Upper lobe of left lung (tissue), 4 donors: ENCODE measurements at regions not wholly inside any gene's neighbourhood (a gene's known extent, or its start where the extent isn't known, plus 50 kb on each side); places are given as distances from the start of the nearest gene placed in this dataset.

Experiments used
- EP300 ChIP-seq, 4 donors: sonication (generic); formaldehyde crosslinking; IDR thresholded peaks; one replicate each; pipeline ENCODE4 v1.5.1; 2017; ENCODE audit warnings: antibody characterized with exemption in 4 of 4, control low read depth in 2 of 4
- POLR2A ChIP-seq, 4 donors: fragments of 450-650 bp; IDR thresholded peaks; one replicate each; pipeline ENCODE4 v1.5.1; 2016 to 2017; ENCODE audit warnings: antibody characterized with exemption in 4 of 4, mild to moderate bottlenecking in 2 of 4
- POLR2AphosphoS5 ChIP-seq, 2 donors: sonication (generic); formaldehyde crosslinking; IDR thresholded peaks; one replicate each; pipeline ENCODE4 v1.5.1; 2017; ENCODE audit warnings: antibody characterized with exemption in 2 of 2
- TF ChIP-seq, protein P1 (sequence below), 6 experiments: fragments of 450-650 bp in 4 of 6; fragments of 200-600 bp in 2 of 6; sonication (generic) in 2 of 6; IDR thresholded peaks; one replicate each; pipeline ENCODE4 v1.5.1; 2016 to 2019; ENCODE audit warnings: antibody characterized with exemption in 6 of 6

- TF ChIP-seq, protein P1, sequence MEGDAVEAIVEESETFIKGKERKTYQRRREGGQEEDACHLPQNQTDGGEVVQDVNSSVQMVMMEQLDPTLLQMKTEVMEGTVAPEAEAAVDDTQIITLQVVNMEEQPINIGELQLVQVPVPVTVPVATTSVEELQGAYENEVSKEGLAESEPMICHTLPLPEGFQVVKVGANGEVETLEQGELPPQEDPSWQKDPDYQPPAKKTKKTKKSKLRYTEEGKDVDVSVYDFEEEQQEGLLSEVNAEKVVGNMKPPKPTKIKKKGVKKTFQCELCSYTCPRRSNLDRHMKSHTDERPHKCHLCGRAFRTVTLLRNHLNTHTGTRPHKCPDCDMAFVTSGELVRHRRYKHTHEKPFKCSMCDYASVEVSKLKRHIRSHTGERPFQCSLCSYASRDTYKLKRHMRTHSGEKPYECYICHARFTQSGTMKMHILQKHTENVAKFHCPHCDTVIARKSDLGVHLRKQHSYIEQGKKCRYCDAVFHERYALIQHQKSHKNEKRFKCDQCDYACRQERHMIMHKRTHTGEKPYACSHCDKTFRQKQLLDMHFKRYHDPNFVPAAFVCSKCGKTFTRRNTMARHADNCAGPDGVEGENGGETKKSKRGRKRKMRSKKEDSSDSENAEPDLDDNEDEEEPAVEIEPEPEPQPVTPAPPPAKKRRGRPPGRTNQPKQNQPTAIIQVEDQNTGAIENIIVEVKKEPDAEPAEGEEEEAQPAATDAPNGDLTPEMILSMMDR (IDR thresholded peaks at IDR 0.05), result no peak
- TF ChIP-seq EP300 (IDR thresholded peaks at IDR 0.05) (no peak), POLR2AphosphoS5 (IDR thresholded peaks at IDR 0.05) (no peak), POLR2A (IDR thresholded peaks at IDR 0.05) (no peak)
Measured at GRCh38 chr20:57898332-57898731, 188.5 kb upstream of the PMEPA1 start.
